GM19372 (cell line): ENCODE measurements at regions not wholly inside any gene's neighbourhood (a gene's known extent, or its start where the extent isn't known, plus 50 kb on each side); places are given as distances from the start of the nearest gene placed in this dataset.

Experiments used
- ATAC-seq: cut with Tn5 transposase; IDR thresholded peaks from one replicate; pipeline ENCODE4 v1.9.1; 2021; ENCODE audit warnings: mild to moderate bottlenecking, low read depth, moderate library complexity; ENCODE audit not compliant: unreplicated experiment

GRCh38 chr7:106797937-106798336, 67.1 kb upstream of the PIK3CG start:
- ATAC-seq: no peak

GRCh38 chr7:106802589-106802988, 62.5 kb upstream of the PIK3CG start:
- ATAC-seq: no peak

DNA sequence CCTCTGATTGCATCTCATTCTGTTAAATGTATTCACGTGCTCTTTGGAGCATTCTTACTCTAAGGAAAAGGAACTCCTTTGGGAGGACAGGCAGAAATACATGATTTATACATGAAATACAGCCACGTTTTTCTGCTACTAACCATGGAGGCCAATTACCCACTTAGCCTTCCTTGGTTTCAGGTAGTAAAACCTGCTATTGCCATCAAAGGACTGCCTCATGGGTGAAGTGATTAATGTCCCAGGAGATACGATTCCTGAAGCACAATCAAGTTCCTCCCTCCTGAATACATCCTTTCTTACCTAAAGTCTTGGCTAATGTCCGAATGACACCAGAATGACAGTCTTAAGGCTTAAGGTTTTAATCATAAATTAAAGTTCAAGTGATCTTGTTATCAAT, 58.5 kb upstream of the PIK3CG start:
- ATAC-seq: no peak

- ATAC-seq: no peak
Observed at GRCh38 chr7:106807474-106807873, 57.6 kb upstream of the PIK3CG start.

DNA sequence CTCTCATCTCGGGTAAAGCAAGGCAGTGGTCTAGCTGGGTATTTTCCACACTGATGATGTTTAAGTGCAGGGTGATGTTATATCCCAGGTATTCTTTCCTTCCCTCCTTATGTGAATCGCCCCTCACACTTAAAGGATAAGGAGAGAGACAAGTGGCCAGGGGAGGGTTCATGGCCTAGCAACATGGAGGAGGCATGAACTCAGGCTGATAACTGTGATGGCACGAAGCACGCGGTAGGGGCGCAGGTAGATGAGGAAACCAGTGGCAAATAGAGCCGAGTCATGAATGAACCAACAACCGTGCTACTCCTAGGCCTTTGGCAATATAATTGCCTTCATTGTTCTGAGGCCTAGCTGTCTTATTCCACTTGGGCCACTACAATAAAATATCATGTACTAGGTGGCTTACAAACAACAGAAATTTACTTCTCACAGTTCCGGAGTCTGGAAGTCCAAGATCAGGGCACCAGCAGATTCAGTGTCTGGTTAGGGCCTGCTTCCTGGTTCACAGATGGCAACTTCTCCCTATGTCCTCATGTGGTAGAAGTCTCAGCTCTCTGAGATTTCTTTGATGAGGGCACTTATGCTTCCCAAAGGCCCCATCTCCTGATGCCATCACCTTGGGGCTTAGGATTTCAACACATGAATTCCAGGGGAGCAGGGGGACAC, 56.0 kb upstream of the PIK3CG start:
- no peak for ATAC-seq

DNA sequence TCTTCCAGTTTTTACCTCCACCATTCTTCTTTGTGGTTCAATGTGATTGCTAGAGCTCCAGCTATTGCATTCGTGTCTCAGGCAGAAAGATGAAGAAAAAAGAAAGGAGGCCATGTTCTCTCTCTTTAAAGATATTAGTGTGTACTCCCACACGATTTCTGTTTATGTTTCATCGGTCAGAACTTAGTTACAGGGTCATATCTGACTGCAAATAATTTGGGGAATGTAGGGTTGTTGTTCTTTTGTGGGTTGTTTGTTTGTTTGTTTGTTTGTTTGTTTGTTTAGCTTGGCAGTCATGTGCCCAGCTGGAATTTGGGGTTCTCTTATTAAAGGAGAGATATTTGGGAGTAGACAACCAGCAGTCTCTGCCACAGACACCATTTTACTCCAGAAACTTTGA, 53.6 kb upstream of the PIK3CG start:
- ATAC-seq: no peak

DNA sequence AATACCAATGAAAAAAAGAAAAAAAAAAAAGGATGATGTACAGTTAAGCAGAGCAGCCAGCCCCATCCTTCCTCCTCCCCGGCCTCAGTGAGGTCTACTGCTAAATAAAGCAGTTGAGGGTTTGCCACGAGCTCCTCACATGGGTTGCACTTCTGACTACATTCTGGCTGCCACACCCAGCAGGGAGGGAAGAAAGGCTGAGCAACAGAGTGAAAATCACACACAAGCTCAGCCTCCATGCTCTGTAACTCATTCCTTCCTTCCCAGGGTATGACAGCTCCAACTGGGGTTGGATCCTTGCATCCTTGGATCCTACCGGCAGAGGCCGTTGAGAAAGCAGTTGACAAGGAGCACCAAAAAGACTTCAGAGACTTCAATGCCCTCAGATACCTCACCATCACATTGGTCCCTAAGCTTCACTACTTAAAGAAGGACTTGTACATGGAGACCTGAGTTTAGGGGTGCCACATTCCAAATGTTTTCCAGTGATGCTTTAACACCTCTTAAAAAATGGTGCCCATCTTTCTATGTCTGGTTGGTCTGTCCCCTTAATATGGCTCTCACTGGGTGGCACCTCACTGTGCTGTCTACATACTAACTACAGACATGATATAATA, 52.9 kb upstream of the PIK3CG start:
- no peak for ATAC-seq

DNA sequence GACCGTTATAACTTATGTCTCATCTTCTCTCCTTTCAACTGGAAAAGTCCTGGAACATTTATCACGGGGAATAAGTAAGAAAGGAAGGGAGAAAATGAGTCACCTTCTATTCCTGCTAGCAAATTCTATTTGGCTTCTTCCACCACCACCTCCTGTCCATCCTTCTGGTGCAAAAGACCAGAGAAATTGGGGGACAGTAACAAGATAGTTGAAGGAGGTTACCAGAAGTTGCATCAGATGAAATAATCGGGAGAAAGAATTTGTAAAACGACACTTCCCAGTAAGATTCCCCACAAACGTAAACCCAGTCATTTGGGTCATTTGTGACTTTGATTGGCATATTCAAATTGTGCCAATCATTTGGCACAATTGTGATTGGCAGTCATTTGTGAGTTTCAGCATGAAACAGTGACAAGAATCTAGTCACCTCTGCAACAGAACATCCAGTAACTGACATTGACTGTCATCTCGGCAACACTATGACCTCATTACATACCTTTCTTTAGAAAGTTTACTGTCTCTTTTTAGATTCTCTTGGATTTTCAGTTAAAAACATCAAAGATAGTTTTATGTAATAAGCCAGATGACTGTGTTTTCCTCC, 51.3 kb upstream of the PIK3CG start:
- ATAC-seq: no peak

- no peak for ATAC-seq
Observed at GRCh38 chr7:106814887-106815286, 50.2 kb upstream of the PIK3CG start.
